Activated CD4-positive, CD25-positive, alpha-beta regulatory T cell treated with anti-CD3 and anti-CD28 coated beads, Interleukin-2, amount 50 U/mL, for 16 hours (primary cell): ENCODE measurements at regions not wholly inside any gene's neighbourhood (a gene's known extent, or its start where the extent isn't known, plus 50 kb on each side); places are given as distances from the start of the nearest gene placed in this dataset.
A peak's percentile ranks its signal among the peaks of the same experiment; 100 is the strongest.

Experiments used
- DNase-seq: peaks from one replicate; pipeline ENCODE4 v3.0.0-alpha.2; 2020; ENCODE audit warnings: low read depth, low spot score

DNA sequence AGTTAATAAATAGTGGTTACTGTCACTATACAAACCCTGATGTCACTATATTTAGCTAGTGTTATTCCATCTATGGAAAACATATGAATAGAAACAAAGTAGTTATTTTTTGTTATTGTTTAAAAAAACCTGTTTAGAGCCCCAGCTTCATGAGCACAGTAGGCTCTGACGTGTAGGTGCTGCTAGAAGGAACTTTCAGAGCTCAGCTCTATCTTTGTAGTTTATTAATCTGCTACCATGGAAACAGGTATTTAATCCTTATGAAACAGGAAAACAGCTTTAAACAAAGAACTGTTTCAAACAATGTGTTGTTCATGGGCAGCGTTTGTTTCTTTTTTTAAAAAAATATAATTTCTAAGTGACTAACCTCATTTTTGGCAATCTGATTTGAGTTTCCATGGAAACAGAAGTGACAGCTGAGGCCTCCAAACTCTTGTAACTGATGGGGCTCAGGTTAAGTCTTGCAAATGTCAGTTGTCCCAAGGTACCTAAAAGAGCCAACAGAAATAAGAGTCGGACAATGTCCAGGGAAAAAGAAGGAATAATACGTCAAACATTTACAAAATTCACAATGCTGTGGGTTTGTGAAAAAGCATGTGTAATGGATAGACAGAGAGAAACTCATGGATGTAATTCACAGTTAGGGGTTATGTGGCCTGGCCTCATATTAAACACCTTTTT is 162.0 kb upstream of the C21orf91 start:
- DNase-seq: no peak

DNA sequence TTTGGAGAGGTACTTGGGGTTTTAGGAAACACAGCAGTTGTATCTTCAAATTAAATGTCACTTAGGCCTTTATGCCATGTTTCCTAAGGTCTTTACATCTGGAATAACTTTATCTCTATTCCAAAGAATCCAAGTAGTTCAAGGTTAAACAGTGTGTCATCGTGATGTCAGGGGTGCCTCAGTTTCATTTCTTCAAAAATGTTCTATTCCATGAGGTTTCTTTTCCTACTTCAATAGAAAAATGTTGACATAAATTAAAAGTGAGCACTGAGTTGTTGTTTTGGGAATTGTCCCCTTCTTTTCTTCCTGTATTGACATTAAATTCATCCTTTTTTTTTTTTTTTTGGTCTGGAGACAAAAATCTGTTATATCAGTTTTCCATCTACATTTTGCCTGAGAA is 160.6 kb upstream of the C21orf91 start:
- DNase-seq: no peak

DNA sequence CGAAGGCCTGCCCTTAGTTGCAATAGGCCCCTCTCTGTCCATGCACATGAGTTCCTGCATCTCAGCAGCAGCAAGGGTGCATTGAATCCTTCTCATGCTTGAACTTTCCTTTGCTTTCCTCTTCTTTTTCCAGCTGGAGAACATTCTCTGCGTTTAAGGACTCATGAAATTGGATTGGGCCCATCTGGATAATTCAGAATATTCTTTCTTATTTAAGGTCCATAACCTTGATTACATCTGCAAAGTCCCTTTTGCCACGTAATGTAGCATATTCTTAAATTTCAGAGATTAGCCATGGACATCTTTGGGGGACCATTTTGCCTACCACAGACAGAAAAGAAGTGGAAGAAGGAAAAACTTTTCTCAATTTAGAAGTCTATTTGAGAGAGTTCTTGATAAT is 159.7 kb upstream of the C21orf91 start:
- no peak for DNase-seq

DNA sequence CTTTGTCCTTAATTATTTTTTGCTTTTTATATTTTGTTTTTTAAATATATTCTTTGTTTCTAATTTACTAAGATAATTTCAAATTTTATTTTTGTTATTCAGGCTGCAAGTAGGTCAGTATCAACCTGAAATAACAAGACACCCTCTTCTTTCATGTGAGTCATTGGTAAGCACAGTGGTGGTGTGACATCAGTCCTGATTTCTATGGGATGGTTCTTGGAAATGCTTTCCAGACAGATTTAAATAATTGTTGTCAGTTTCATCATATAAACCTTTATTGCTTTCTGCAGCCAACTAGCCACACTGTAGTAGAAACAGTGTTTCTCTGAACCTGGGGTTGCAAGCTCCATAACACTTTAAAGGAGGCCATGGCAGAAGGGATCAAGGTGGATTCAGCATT is 157.5 kb upstream of the C21orf91 start:
- DNase-seq: no peak

DNA sequence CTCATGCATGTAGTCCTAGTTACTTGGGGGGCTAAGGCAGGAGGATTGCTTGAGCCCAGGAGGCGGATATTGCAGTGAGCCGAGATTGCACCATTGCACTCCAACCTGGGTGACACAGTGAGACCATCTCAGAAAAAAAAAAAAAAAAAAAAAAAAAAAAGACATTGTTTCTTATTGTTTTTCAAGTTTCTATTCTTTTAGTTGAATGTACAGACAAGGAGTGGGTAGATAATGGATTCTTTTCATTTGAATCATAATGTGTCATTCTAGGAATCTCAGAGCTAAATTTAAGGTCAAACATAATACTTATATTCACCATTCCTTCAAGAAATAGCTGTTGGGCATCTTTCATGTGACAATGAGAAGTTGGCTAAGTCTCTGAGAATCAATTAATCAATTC is 157.0 kb upstream of the C21orf91 start:
- DNase-seq: no peak

DNA sequence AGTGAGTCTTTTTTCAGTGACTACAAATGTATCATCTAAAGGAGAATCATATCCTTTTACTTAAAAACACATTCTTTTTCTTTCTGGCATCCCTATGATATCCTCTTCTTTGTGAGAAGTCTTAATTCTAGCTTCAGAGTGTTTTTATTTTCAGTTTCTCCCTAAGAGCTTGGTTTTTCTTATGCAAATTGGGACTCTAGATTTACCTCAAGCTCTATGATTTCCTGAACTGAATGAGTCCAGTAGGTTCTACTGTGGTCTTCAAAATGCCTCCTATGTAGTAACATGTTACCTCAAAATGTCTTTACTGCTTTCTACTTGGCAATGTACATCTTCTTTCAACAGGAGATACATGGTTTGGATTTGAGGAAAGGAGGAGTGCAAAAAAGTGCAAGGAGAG is 148.2 kb upstream of the C21orf91 start:
- no peak for DNase-seq

DNA sequence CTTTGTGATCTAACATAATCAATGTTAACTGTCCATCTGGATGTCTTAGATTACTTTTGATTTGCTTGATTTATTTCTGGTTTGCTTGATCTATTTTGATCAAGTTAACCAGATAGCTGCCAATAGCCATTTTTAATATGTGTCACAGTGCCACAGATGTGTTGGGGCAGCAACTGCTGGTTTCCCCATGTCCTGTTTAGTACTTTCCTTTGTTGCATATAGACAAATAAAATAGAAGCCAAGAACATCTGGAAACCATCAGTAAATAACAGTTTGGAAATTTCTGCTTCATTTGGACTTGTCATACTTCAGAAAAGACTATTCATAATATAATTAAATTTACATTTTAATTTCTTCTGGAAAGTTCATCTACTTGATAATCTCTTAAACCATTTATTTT is 145.6 kb upstream of the C21orf91 start:
- DNase-seq: no peak

DNA sequence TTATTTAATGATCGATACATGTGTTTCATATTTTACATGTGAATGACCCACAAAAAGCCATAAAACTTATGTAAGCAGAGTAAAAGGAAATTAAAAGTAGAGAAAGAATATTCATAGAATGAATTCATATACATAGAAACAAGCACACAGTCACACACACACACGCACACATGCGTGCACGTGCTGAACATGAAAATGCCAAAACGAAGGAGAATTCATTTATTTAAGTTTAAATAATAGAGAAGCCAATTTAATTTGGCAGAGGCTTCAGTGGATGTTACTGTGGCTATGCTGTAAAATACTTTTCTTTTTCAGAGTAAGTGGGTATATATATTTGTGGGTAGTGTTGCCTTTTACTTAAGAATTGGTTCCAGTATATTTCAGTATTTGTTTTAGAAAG is 145.0 kb upstream of the C21orf91 start:
- DNase-seq: no peak

DNA sequence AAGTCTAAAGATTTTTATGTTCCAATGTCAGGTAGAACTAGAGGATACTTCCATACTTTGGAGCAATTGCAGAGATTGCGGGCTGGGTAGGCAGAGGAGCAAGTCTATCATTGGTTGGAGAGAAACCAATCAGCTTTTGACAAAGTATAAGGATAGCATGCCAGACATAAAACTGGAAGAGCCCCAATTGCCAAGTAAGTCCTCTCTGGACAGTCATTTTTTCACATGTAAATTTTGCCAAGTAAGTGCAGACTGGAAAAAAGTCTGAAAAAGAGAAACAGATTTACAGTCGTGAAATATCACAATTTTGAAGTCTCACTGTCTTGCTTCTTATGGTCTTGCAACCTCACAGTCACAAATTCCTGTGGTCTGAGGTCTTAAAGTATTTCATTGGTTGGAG is 131.4 kb upstream of the C21orf91 start:
- DNase-seq: no peak

DNA sequence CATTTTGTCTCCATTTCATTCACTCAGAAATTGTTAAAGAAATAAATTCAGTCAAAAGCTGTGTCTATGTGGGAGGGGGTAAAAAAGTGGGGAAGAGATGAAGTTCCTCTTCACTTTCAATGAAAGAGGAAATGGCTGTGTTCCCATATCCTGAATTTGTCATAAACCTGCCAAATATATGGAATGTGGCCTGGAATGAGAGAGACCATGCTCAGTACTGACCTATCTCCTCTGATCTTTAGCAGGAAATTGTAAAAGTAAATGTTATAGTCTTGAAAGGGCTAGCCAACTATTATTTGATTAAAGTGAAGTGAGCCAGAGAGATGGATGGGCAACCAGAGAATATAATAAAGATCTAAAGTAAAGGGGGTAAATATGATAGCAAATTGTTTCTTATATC is 130.3 kb upstream of the C21orf91 start:
- no peak for DNase-seq

DNA sequence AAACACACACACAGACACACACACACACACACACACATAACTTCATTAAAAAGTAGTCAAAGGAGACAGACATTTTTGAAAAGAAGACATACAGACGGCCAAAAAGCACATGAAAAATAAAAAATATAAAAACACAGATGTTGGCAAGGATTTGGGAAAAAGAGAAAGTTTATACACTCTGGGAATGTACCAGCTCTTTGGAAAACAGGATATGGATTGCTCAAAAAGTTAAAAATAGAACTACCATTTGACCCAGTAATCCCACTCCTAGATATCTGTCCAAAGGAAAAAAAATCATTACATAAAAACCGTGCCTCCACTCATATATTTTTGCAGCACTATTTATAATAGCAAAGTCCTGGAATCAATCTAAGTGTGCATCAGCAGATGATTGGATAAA is 128.4 kb upstream of the C21orf91 start:
- no peak for DNase-seq

DNA sequence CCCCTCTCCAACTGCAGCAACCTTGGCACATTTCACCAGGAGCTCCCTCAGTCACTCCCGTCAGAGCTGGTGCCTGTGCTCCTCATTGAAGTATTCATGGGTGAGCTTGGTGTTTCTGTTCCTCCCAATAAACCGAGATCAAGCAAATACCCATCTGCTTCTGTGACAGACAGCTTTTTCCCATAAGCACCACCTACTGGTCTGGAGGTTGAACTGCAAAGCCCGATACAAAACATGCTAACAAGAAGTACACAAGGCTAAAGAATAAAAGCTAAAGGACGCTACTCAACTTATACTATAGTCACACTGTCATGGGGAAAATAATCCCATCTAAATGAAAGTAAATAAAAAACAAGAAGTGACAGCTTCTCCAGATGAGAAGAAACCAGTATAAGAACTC is 111.9 kb upstream of the C21orf91 start:
- DNase-seq: no peak

DNA sequence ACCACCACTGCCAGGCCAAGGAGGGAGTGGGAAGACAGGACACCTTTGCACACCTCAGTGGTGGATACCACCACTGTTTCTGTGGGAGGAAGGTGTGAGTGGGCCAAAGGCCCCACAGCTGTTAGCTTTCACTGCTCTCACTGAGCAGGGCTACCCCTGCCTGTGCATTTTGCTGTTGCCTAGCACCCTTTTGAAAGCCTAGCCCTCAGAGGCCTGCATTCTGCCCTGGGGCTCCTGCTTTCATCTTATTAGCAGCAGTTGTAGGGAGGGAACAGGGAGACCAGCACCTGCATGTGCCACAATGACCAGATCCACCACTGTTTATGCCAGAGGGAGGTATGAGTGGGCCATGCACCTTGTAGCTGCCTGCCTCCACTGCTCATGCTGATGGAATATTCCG is 110.9 kb upstream of the C21orf91 start:
- no peak for DNase-seq

DNA sequence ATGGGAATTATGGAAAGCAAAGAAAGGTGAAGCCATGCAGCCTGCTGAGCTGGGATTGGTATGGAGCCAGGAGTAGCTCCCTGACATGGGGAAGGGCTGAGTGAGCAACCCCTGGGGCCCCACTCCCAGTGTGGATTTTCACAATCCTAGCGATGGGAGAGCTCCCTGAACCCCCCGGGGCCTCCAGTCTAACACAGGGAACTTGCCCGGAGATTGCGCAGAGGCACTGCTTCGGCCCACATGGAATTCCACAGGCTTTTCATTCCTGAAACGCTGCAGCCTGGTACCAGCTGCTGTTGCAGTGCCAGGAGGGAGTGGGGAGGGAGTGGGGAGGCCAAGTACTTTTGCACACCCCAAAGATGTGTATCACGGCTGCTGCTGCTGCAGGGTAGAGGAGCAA is 110.4 kb upstream of the C21orf91 start:
- DNase-seq: no peak

DNA sequence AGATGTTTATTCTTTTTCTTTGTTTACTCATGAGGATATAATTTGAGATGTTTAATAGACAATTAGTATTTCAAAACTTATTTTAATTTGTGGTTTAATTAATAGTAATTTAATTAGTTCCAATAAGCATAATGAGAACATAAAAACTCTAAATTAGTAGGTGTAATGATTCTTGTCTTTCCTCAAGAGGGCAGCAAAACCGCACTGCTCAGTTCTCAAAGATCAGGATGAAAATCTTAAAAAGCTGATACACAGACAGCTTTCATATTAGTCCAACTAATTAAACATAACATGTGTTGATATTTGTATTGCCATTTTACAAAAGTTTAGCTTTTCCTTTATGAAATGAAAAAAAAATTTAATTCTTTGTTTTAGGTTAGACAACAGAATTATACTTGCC is 106.7 kb upstream of the C21orf91 start:
- no peak for DNase-seq

DNA sequence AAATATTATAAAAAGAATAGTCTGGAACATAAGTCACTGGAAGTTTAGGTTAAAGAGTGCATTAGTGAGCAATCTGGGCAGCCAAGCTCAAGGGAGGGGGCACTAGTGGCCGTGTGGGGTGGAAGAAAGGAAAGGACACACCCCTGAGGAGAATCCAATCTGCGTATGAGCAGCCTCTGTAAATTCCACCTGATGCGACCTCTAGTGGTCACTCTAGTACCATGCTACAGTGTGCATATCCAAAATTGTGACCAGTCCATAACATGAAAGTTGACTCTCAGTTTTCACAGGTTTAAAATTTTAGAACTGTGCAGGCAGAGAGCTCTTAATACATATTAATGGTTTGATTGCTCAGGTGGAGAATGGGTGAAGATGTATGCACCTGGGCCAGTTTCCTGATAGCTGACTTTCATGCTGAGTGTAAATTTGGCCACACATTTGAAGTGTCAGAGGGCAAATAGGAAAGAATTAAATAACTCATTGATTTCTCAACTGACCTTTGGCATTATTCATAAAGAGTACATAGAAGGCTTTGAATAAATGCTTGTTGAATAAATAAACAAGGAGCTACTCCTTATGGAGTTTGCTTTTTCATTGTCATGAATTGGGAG is 105.9 kb upstream of the C21orf91 start:
- peak; percentile 16 for DNase-seq

DNA sequence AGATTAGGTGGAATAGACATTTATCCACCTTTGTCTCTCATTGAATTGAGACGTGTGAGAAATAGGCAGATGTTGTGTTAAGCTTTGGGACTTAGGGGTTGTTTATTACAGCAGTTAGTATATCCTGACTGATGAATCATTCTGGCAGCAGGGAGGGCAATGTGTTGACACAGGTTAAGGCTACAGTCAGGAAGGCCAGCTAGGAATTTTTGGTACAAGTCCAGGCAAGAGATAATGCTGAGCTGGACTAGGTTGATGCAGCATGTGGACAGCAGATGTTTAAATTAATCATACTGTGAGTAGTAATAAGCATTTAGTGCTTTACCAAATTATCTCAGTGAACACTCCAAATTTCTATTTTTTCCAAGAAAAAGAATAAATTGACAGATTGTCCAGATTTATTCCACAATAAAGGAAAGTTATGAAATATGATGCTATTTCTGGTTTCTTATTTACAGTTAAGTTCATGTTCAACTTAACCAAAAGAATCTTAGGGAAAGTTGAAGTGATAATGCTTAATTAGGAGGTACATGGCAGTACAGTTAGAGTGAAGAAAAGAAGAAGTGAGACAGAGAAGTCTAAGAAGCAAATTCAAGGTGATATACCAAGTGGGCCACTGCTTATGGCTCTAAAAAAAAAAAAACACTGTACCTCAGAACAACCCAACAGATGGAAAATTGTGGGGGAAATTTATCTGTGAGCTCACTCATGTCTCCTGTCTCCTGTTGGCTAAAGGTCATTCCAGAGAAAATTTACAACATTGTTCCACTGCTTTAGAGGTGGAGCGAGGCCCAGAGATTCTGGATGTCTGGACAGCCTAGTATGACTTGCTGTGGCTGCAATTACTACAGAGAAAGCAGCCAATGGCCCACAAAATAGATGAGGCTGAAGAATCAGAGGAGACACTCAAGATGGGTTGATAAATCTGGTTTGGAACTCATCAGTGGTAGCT is 102.7 kb upstream of the C21orf91 start:
- no peak for DNase-seq

DNA sequence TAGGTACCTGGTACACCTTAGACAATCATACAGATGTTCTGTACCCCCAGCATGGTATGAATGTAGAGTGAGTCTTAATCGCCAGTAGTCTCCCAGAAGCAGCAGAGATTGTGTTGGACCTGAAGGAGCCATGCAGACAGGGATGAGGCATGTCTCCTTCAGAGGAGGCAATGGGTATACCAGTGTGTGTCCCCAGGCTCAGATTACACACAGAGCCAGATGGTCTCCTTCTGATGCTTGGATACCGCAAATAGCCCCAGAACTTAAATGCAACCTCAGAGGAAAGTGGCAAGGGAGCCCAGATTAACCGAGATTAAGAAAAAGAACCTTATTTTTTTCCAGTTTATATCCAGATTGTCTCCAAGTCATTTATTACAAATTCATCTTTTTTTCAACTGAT is 96.8 kb upstream of the C21orf91 start:
- no peak for DNase-seq

DNA sequence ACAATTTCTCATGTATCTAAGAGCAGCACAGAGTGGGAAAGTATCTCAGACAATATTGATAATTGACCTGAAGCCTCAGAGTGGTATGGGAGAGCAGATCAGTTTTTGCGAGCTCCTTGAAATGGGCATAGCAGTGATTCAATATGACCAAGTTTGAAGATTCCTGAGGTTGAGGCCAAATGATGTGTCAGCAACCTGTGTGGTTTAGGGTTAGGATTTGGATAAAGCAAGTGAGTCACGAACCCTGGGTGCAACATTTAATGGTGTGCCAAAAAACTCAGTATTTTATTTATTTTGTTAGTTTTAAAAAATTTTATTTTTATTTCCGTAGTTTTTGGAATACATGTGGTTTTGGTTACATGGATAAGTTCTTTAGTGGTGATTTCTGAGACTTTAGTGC is 92.5 kb upstream of the C21orf91 start:
- no peak for DNase-seq

DNA sequence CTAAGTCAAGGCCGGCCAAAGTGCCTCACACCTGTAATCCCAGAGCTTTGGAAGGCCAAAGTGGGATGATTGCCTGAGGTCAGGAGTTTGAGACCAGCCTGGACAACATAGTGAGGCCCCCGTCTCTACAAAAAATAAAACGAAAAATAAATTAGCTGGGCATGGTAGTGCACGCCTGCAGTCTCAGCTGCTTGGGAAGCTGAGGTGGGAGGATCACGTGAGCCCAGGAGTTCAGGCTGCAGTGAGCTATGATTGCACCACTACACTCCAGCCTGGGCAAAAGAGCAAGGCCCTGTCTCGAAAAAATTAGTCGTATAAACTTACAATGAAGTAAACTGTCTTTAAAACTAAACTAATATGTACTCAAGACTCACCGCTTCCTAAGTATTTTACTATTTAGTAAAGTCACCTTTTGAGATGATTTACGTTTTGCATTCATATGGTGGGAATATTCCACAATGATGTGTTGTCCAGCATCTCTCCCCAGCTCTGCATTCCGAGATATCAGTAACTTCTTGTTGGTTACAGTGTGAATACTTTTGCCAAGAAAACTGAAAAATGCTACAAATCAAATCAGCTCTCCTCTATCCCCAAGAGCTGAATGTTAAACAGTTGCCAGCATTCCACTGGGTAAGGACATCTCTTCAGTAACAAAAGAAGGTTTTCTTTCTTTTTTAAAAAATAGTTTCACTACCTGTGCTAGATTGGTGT is 84.9 kb upstream of the C21orf91 start:
- DNase-seq: no peak

DNA sequence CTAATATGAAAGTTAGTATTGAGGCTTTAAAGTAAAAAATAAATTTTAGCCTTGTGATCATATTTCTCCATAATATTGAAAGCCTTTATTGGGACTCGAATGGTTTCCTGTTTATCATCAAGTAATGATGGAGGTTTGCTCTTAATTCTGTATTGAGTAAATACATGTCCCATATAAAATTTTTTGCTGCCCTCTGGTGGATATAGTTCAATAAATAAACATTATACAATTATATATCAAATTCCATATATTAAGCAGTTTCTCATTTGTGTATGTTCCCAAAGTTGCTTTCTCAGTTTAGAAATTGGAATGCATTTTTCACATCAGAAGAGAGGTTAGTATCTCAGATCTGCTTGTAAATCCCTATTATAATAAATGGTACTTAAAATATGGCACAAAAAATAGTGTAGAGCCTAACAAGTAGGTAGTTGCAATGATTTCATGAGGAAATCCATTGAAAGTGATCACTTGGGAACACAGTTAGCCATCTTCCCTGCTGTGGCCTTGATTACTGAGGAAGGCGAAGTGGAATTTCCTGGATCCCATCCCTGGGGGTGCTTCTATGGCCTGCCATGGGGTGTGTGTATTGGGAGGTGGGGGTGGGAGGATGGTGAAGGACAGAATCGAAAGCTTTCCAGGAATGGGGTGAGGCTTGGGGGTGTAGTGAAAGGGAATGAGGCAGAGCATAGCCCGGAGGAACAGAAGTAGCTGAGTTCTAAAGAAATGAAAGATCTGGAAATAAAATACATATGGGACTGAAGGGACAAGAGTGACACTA is 84.1 kb upstream of the C21orf91 start:
- no peak for DNase-seq
